DND-41 (cell line): ENCODE measurements at regions not wholly inside any gene's neighbourhood (a gene's known extent, or its start where the extent isn't known, plus 50 kb on each side); places are given as distances from the start of the nearest gene placed in this dataset.

Experiments used
- ATAC-seq: fragments of 200-7000 bp; cut with Tn5 transposase; 3 replicates; pipeline ENCODE4 v1.9.1; 2021; ENCODE audit warnings: low read depth; ENCODE audit not compliant: insufficient read depth
- DNase-seq: peaks from one replicate; pipeline ENCODE4 v3.0.0-alpha.2; 2020
- H2AFZ ChIP-seq: 2 replicates; pipeline ENCODE4 v1.6.0; 2012; ENCODE audit warnings: low read depth, low read length
- H3K27ac ChIP-seq: 2 replicates; pipeline ENCODE4 v1.5.1; 2012; ENCODE audit warnings: low read length, inconsistent platforms
- H3K27me3 ChIP-seq: fragments of 200-600 bp; sonication (generic); 2 replicates; pipeline ENCODE4 v1.6.0; 2012; ENCODE audit warnings: low read length, mild to moderate bottlenecking, inconsistent platforms; ENCODE audit not compliant: insufficient read depth, poor library complexity
- H3K36me3 ChIP-seq: 2 replicates; pipeline ENCODE4 v1.5.1; 2012; ENCODE audit warnings: low read length, inconsistent platforms; ENCODE audit not compliant: insufficient read depth
- H3K4me1 ChIP-seq: 2 replicates; pipeline ENCODE4 v1.5.1; 2012; ENCODE audit warnings: mild to moderate bottlenecking, low read length; ENCODE audit not compliant: insufficient read depth
- H3K4me2 ChIP-seq: 2 replicates; pipeline ENCODE4 v1.6.0; 2012; ENCODE audit warnings: mild to moderate bottlenecking, moderate library complexity, low read length, inconsistent platforms; ENCODE audit not compliant: insufficient read depth
- H3K4me3 ChIP-seq, 2 experiments: fragments of 200-600 bp in 1 of 2; shearing (Covaris generic) in 1 of 2; 2 replicates each; pipeline ENCODE4 v1.5.1; 2012 to 2016; ENCODE audit warnings: inconsistent platforms in 2 of 2, low read length in 2 of 2, mild to moderate bottlenecking in 2 of 2, low read depth in 1 of 2, moderate library complexity in 1 of 2
- H3K79me2 ChIP-seq: 2 replicates; pipeline ENCODE4 v1.6.0; 2012; ENCODE audit warnings: low read length, inconsistent platforms; ENCODE audit not compliant: insufficient read depth
- H3K9ac ChIP-seq: 2 replicates; pipeline ENCODE4 v1.6.0; 2012; ENCODE audit warnings: low read depth, mild to moderate bottlenecking, inconsistent platforms, low read length, moderate library complexity
- H3K9me3 ChIP-seq: 2 replicates; pipeline ENCODE4 v1.5.1; 2012; ENCODE audit warnings: low read length, moderate library complexity, mild to moderate bottlenecking, inconsistent platforms; ENCODE audit not compliant: insufficient read depth, severe bottlenecking
- H4K20me1 ChIP-seq: 2 replicates; pipeline ENCODE4 v1.6.0; 2012; ENCODE audit warnings: low read length; ENCODE audit not compliant: insufficient read depth
- CTCF ChIP-seq: IDR thresholded peaks from 2 replicates; pipeline ENCODE4 v1.5.1; 2012; ENCODE audit warnings: borderline replicate concordance, low read length, moderate library complexity, mild to moderate bottlenecking; ENCODE audit not compliant: poor library complexity, severe bottlenecking; ENCODE audit errors: extremely low read depth
- EZH2 ChIP-seq: IDR thresholded peaks from 3 replicates; pipeline ENCODE4 v1.6.1; 2012; ENCODE audit warnings: borderline replicate concordance, low read depth, mild to moderate bottlenecking, moderate library complexity, low read length, inconsistent platforms; ENCODE audit not compliant: severe bottlenecking

- Histone ChIP-seq H3K9me3 (no peaks in the 10 kb centered on the region), H4K20me1 (no peaks in the 10 kb centered on the region), H2AFZ (no peak overlapping the region), H3K4me3 (no peak overlapping the region), H3K36me3 (no peaks in the 10 kb centered on the region), H3K4me2 (no peak overlapping the region), H3K27me3 (no peaks in the 10 kb centered on the region), H3K4me1 (no peaks in the 10 kb centered on the region), H3K27ac (no peak overlapping the region), H3K9ac (no peak overlapping the region), H3K79me2 (no peaks in the 10 kb centered on the region)
- ATAC-seq (no peak), DNase-seq (no peak)
- TF ChIP-seq EZH2 (no peak), CTCF (no peak)
Measured at GRCh38 chr12:30002677-30003076, 218.9 kb upstream of the TMTC1 start.

- ATAC-seq (no peak), DNase-seq (no peak)
- Histone ChIP-seq H2AFZ (no peak overlapping the region), H4K20me1 (no peaks in the 10 kb centered on the region), H3K4me1 (no peaks in the 10 kb centered on the region), H3K79me2 (no peaks in the 10 kb centered on the region), H3K9ac (no peak overlapping the region), H3K9me3 (no peaks in the 10 kb centered on the region), H3K27ac (no peak overlapping the region), H3K4me3 (no peak overlapping the region), H3K4me2 (no peak overlapping the region), H3K27me3 (no peaks in the 10 kb centered on the region), H3K36me3 (no peaks in the 10 kb centered on the region)
- TF ChIP-seq CTCF (no peak), EZH2 (no peak)
Measured at GRCh38 chr12:30000401-30000800, 216.7 kb upstream of the TMTC1 start.

- Histone ChIP-seq H4K20me1 (no peaks in the 10 kb centered on the region), H3K4me3 (no peak overlapping the region), H2AFZ (no peak overlapping the region), H3K4me1 (no peaks in the 10 kb centered on the region), H3K9me3 (no peaks in the 10 kb centered on the region), H3K27ac (no peak overlapping the region), H3K27me3 (no peaks in the 10 kb centered on the region), H3K4me2 (no peak overlapping the region), H3K36me3 (no peaks in the 10 kb centered on the region), H3K79me2 (no peaks in the 10 kb centered on the region), H3K9ac (no peak overlapping the region)
- DNase-seq = no peak
- ATAC-seq = no peak
- TF ChIP-seq EZH2 (no peak), CTCF (no peak)
Measured at GRCh38 chr12:29996993-29997392, 213.3 kb upstream of the TMTC1 start.

GRCh38 chr12:29992366-29992765, 208.6 kb upstream of the TMTC1 start:
- no peak for ATAC-seq
- no peaks in the 10 kb centered on the region for H3K4me1 ChIP-seq
- no peaks in the 10 kb centered on the region for H3K36me3 ChIP-seq
- no peak overlapping the region for H3K27ac ChIP-seq
- no peak overlapping the region for H3K4me3 ChIP-seq
- H3K27me3 ChIP-seq = no peaks in the 10 kb centered on the region
- H3K9me3 ChIP-seq = no peaks in the 10 kb centered on the region
- no peak overlapping the region for H2AFZ ChIP-seq
- no peaks in the 10 kb centered on the region for H4K20me1 ChIP-seq
- H3K4me2 ChIP-seq = no peak overlapping the region
- no peak for DNase-seq
- no peak overlapping the region for H3K9ac ChIP-seq
- TF ChIP-seq CTCF (no peak), EZH2 (no peak)
- no peaks in the 10 kb centered on the region for H3K79me2 ChIP-seq
